ENCODE measurements at regions not wholly inside any gene's neighbourhood (a gene's known extent, or its start where the extent isn't known, plus 50 kb on each side); places are given as distances from the start of the nearest gene placed in this dataset.
A peak's percentile ranks its signal among the peaks of the same experiment; 100 is the strongest.
"Not testable (repeated sequence)": the region's sequence is repeated elsewhere in the genome, so short reads cannot be mapped to it uniquely, and the experiment has no call there.

- no peak for DNase-seq (ENCODE audit: low read depth)
These were observed 1185.7 kb upstream of the TSPY4 start for GRCh38 chrY:8151561-8151960.

- no peak for DNase-seq (ENCODE audit: low read depth)
These were observed 1208.7 kb upstream of the TSPY4 start for GRCh38 chrY:8128578-8128977.

- no peak for DNase-seq (ENCODE audit: low read depth)
These were observed 1211.2 kb upstream of the TSPY4 start for GRCh38 chrY:8125907-8126571.

- DNase-seq (ENCODE audit: low read depth): no peak
These were observed 1210.3 kb upstream of the AMELY start for GRCh38 chrY:8121825-8122224.

GRCh38 chrY:8094429-8094828, 1182.9 kb upstream of the AMELY start:
- DNase-seq (ENCODE audit: low read depth): peak; percentile 16

- DNase-seq (ENCODE audit: low read depth): peak; percentile 1
These were observed 1181.4 kb upstream of the AMELY start for GRCh38 chrY:8092926-8093325.

GRCh38 chrY:8085925-8086324, 1174.4 kb upstream of the AMELY start:
- no peak for DNase-seq (ENCODE audit: low read depth)

GRCh38 chrY:8084192-8084591, 1172.6 kb upstream of the AMELY start:
- DNase-seq (ENCODE audit: low read depth): no peak

- no peak for DNase-seq (ENCODE audit: low read depth)
These were observed 1169.6 kb upstream of the AMELY start for GRCh38 chrY:8081151-8081550.

GRCh38 chrY:8065220-8065619, 1153.7 kb upstream of the AMELY start:
- no peak for DNase-seq (ENCODE audit: low read depth)

- no peak for DNase-seq (ENCODE audit: low read depth)
These were observed 1152.9 kb upstream of the AMELY start for GRCh38 chrY:8064500-8064899.

GRCh38 chrY:8063973-8064372, 1152.4 kb upstream of the AMELY start:
- no peak for DNase-seq (ENCODE audit: low read depth)

- peak; percentile 6 for DNase-seq (ENCODE audit: low read depth)
These were observed 1147.1 kb upstream of the AMELY start for GRCh38 chrY:8058613-8059012.

- DNase-seq (ENCODE audit: low read depth): no peak
These were observed 1139.8 kb upstream of the AMELY start for GRCh38 chrY:8051340-8051739.

GRCh38 chrY:8041238-8041637, 1129.7 kb upstream of the AMELY start:
- DNase-seq (ENCODE audit: low read depth): no peak

GRCh38 chrY:8036563-8036962, 1125.0 kb upstream of the AMELY start:
- DNase-seq (ENCODE audit: low read depth): no peak

GRCh38 chrY:8035653-8036052, 1124.1 kb upstream of the AMELY start:
- DNase-seq (ENCODE audit: low read depth): no peak

GRCh38 chrY:8034673-8035072, 1123.1 kb upstream of the AMELY start:
- no peak for DNase-seq (ENCODE audit: low read depth)

GRCh38 chrY:8033200-8033599, 1121.6 kb upstream of the AMELY start:
- no peak for DNase-seq (ENCODE audit: low read depth)

GRCh38 chrY:8020540-8020939, 1109.0 kb upstream of the AMELY start:
- no peak for DNase-seq (ENCODE audit: low read depth)

- no peak for DNase-seq (ENCODE audit: low read depth)
These were observed 1100.0 kb upstream of the AMELY start for GRCh38 chrY:8011515-8011914.

GRCh38 chrY:8004196-8004595, 1092.6 kb upstream of the AMELY start:
- DNase-seq (ENCODE audit: low read depth): peak; percentile 27

- no peak for DNase-seq (ENCODE audit: low read depth)
These were observed 1085.2 kb upstream of the AMELY start for GRCh38 chrY:7996726-7997125.

GRCh38 chrY:7994781-7995180, 1083.2 kb upstream of the AMELY start:
- not testable (repeated sequence) for DNase-seq (ENCODE audit: low read depth)

GRCh38 chrY:7979770-7980169, 1068.2 kb upstream of the AMELY start:
- DNase-seq (ENCODE audit: low read depth): no peak

Data from fibroblast of gingiva (primary cell).